ELR (cell line): ENCODE measurements at regions not wholly inside any gene's neighbourhood (a gene's known extent, or its start where the extent isn't known, plus 50 kb on each side); places are given as distances from the start of the nearest gene placed in this dataset.
A peak's percentile ranks its signal among the peaks of the same experiment; 100 is the strongest.
"Not testable (repeated sequence)": the region's sequence is repeated elsewhere in the genome, so short reads cannot be mapped to it uniquely, and the experiment has no call there.

ENCODE experiments used
- DNase-seq: peaks from one replicate; pipeline ENCODE4 v3.0.0-alpha.2; 2015; ENCODE audit warnings: low read depth

GRCh38 chr14:71240171-71240570 lies 332.9 kb downstream of the PCNX1 start:
- no peak for DNase-seq

DNA sequence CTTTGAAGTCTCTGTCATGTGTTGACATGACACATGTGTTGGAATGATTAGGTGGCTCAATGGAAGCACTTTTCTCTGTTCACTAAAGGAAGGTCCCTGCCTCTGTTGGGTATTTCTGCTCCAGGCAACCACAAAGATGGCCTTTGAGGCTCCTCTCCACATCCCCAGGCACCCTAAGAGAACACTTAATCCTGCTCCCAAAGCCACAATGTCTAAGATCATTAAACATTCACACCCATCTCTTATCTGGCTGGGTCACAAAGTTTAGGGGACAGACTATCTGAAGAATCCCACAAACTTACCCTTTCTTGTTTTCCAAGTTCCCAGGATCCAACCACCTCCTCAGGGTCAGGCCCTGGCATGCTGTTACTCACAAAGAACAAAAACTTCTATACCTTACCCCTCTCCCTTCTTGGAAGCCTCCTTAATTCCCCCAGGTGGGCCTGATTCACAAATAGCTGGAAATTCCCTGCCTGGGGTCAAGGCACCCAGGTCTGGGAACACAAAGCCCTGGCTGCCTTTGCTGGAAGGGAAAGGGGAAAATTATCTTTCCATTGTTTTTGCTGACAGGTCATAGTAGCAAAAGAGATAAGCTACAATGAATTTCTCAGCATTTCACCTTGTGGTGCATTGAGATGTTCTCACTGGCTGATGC lies 333.7 kb downstream of the PCNX1 start:
- DNase-seq: no peak

- DNase-seq: peak; percentile 45
Measured at GRCh38 chr14:71242237-71242748, 335.0 kb downstream of the PCNX1 start.

- peak; percentile 42 for DNase-seq
Measured at GRCh38 chr14:71243697-71244096, 336.4 kb downstream of the PCNX1 start.

GRCh38 chr14:71244341-71244740 lies 337.1 kb downstream of the PCNX1 start:
- no peak for DNase-seq

DNA sequence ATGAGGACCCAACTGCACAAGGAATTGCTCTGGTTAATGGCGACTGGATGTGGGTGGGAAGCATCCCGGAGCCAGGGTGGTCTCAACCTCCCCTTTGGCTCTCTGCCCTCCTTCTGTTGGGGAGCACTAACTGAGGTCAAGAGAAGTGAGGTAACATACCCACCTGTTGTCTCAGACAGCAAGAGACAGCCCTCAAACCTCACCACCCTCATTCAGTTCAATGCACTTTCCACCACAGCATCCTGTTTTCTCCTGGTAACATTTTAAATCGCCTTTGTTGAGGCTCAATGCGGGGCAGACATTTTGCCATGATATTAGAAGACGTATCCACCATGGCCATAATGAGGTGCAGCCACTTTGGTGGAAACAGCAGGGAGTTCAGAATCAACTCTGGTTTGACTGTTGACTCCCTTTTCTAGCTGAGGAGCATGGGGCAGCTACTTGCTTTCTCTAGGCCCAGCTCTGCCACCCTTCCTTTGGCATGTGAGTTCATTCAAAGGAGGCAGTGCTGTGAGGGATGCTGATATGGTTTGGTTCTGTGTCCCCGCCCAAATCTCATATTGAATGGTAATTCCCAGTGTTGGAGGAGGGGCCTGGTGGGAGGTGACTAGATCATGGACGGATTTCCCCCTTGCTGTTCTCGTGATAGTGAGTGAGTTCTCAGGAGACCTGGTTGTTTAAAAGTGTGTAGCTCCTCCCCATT lies 338.6 kb downstream of the PCNX1 start:
- no peak for DNase-seq

DNA sequence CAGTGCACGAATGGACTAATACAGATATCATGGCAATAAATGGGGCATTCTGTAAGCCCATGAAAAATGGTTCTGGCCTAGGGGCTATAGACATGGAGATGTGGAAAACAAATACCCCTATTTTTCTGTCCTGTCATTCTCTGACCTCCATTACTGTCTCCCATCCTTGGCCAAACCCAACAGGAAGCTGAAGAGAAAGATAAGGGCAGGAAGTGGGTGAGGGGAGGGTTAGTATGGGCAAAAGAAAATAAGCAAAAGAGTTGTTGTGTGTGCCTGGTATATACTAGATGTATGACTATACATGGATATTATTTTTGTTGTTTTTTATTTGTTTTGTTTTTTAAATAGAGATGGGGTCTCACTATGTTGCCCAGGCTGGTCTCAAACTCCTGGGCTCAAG lies 339.3 kb downstream of the PCNX1 start:
- DNase-seq: no peak

DNA sequence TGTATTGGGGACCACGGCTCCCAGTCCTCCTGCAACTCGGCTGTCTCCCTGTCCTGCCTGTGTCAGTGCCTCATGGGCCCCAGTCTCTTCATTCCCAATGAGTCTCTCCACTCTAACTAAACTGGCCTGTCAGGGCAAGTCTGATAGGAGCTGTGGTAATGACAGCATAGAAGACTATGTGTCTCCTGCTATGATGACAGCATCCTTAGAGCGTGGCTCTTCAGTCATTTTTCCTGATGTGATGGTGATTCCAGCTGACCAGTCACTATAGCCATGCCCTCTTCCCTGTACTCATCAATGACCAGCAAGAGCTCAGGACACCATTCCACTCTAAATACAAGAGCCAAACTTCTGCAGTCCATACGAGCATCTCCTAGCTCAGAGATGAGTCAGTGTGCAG lies 339.8 kb downstream of the PCNX1 start:
- DNase-seq: peak; percentile 29

GRCh38 chr14:71248194-71248593 lies 340.9 kb downstream of the PCNX1 start:
- no peak for DNase-seq

GRCh38 chr14:71250347-71250746 lies 343.1 kb downstream of the PCNX1 start:
- no peak for DNase-seq

DNA sequence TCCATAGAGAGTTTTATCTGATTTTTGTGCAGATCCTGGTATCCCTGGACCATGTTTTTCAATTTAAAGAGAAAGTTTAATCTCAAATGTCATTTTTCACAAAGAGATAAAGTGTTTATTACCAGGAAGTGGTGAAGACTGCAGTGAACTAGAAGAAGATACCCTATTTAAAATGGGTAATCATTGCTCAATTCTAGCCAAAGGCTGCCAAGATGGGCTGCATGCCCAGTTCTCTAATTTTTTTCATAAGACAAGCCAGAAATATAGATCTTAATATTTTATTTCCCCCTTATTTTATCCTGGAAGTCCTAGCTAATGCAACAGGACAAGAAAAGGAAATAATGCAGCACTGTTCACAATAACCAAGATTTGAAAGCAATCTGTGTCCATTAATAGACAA lies 343.5 kb downstream of the PCNX1 start:
- no peak for DNase-seq

DNA sequence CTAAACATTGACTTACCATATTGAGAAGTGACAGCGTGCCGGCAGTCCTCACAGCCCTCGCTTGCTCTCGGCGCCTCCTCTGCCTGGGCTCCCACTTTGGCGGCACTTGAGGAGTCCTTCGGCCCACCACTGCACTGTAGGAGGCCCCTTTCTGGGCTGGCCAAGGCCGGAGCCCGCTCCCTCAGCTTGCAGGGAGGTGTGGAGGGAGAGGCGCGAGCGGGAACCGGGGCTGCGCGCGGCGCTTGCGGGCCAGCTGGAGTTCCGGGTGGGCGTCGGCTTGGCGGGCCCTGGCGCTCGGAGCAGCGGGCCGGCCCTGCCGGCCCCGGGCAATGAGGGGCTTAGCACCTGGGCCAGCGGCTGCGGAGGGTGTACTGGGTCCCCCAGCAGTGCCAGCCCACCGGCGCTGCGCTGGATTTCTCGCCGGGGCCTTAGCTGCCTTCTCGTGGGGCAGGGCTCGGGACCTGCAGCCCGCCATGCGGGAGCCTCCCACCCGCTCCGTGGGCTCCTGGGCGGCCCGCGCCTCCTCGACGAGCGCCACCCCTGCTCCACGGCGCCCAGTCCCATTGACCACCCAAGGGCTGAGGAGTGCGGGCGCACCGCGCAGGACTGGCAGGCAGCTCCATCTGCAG lies 346.9 kb downstream of the PCNX1 start:
- DNase-seq: not testable (repeated sequence)

DNA sequence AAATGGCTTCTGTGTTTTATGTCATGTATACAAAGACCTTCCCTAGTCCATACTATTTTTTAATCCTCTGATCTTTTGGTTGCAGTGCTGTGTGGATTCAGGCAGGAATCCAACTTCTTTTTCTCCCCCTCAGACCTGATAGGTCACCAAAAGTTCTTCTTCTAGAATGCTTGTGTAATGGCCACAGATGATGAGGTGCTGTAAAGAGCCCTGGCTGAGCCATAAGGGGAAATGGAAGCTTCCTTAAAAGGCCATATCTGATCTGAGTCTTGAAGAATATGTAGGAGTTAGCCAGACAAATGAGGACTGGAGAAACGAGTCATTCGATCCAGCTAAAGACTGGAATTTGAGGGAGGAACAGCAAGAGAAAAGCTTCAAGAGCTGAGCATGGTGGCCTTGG lies 353.9 kb downstream of the PCNX1 start:
- DNase-seq: no peak

GRCh38 chr14:71262441-71262840 lies 355.2 kb downstream of the PCNX1 start:
- no peak for DNase-seq

GRCh38 chr14:71264260-71264659 lies 357.0 kb downstream of the PCNX1 start:
- no peak for DNase-seq

- peak; percentile 64 for DNase-seq
Measured at GRCh38 chr14:71267007-71267513, 359.8 kb downstream of the PCNX1 start.

GRCh38 chr14:71267691-71268090 lies 360.4 kb downstream of the PCNX1 start:
- DNase-seq: peak; percentile 17

GRCh38 chr14:71270111-71270510 lies 362.9 kb downstream of the PCNX1 start:
- DNase-seq: no peak

DNA sequence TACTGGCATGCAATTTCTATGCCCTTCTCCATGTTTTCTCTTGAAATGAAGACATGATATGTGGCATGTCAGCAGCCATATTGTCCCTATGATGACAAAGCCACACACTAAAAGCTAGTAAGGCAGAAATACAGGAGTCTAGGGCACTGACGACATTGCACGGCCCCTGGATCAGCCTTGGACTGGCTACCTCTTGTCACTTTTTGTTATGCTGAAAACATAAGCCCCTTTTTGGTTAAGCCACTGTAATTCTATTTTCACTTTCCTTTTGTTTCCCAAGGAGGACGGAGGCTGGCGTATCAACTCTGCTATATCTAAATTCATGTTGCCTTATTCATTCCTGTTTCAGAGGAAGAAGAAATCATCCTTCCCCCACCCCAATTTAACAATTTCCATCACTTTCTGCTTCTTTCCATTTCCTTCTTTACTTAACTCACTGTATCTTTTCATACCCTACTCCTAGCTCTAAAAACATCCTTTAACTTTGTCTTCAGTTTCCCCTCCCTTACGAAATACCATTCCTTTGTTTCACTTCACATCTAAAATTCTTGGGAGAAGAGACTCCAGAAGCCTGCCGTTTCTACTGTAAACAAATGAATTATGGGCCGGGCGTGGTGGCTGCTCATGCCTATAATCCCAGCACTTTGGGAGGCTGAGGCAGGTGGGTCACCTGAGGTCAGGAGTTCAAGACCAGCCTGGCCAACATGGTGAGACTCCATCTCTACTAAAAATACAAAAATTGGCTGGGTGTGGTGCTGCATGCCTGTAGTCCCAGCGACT lies 364.1 kb downstream of the PCNX1 start:
- no peak for DNase-seq

GRCh38 chr14:71273366-71273765 lies 366.1 kb downstream of the PCNX1 start:
- DNase-seq: no peak

- DNase-seq: no peak
Measured at GRCh38 chr14:71284048-71284447, 376.8 kb downstream of the PCNX1 start.

GRCh38 chr14:71286126-71286525 lies 378.9 kb downstream of the PCNX1 start:
- no peak for DNase-seq
